GM12892 (cell line): ENCODE measurements at regions not wholly inside any gene's neighbourhood (a gene's known extent, or its start where the extent isn't known, plus 50 kb on each side); places are given as distances from the start of the nearest gene placed in this dataset.

ENCODE experiments used
- DNase-seq: peaks from one replicate; pipeline ENCODE4 v3.0.0; 2011; ENCODE audit not compliant: insufficient read length
- FAIRE-seq: peaks from 2 replicates; lab custom pipeline; 2011; peaks lifted over from hg19 to GRCh38; lab: Jason Lieb, UNC
- POLR2A ChIP-seq: IDR thresholded peaks from 2 replicates; pipeline ENCODE4 v1.6.1; 2011; ENCODE audit warnings: low read depth, low read length, control low read depth
- POLR2AphosphoS5 ChIP-seq: IDR thresholded peaks from 2 replicates; pipeline ENCODE4 v1.6.1; 2011; ENCODE audit warnings: low read depth, low read length, control low read depth
- TAF1 ChIP-seq: IDR thresholded peaks from 2 replicates; pipeline ENCODE4 v1.6.1; 2011; ENCODE audit warnings: low read depth, mild to moderate bottlenecking, control low read depth, low read length, borderline replicate concordance

DNA sequence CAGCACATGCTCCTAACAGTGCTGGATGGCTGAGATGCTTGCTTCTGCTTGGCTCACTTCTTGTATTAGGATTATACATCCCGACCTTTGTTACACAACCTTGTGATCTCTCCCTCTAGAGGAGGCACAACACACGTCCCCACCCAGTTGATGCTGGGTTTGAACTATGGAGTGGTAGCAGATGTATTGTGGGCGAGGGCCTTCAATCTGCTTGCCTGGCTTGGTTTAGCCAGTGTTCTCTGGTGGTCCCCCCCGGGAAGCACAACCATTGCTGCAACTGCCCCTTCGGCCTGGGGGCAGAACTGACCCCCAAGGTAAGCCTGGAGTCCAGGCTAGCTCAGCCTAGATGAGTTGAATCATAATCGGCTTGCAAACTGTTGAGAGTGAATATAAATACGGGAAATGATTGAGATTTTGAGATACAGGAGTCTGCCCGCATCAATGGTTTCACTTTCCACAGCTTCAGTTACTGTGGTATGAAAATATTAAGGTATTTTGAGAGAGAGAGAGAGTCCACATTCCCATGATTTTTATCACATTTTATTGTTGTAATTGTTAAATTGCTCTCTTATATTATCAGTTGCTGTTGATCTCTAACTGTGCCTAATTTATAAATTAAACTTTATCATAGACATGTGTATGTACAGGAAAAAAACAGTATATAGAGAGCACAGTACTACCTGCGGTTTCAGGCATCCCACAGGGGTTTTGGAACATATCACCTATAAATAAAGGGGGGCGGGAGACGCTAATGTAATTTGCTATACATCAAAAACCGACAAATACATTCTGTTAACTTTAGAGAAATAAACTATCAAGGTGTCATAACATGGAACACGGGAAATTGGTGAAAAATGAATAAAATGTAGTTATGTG, 482.0 kb upstream of the B3GAT1 start:
- no peak for FAIRE-seq
- TF ChIP-seq TAF1 (no peak), POLR2AphosphoS5 (no peak), POLR2A (no peak)
- no peak for DNase-seq

DNA sequence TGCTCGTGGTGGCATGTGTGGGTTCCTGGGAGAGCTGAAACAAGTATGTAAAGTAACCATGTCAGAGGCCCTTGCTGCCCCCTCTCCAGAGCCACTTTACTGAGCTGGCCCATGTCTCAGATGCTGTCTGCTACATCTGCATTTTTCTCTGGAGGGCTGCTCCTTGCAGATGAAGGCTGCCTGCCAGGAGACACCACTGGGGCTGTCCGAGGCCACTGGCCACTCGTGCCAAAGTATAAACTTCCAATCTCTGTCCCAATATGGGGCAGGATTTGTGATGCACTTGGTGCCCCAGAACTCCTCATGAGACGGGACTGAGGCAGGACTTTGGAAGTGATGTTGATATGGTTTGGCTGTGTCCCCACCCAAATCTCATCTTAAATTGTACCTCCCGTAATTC, 478.4 kb upstream of the B3GAT1 start:
- FAIRE-seq: no peak
- TF ChIP-seq POLR2A: no peak
- TF ChIP-seq POLR2AphosphoS5: no peak
- no peak for TF ChIP-seq TAF1
- DNase-seq: no peak

DNA sequence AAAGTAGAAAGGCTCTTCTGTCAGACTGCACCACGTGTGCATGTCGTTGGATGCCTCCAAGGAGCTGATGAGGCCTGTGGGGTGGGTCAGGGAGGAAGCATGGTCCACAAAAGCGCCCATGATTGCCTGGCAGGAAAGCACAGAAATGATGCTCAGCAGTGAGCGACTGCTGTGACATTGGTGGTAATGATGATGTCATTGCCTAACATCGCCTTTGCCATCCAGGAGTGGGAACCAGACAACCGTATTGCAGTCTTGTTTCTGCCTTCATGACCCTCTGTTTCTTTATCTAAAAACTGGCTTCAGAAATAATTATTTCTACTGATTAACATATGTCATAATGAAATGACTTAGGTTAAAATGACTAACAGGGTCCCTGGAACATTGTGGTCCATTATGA, 477.8 kb upstream of the B3GAT1 start:
- TF ChIP-seq POLR2A: no peak
- no peak for TF ChIP-seq POLR2AphosphoS5
- no peak for TF ChIP-seq TAF1
- FAIRE-seq (no peak), DNase-seq (no peak)

DNA sequence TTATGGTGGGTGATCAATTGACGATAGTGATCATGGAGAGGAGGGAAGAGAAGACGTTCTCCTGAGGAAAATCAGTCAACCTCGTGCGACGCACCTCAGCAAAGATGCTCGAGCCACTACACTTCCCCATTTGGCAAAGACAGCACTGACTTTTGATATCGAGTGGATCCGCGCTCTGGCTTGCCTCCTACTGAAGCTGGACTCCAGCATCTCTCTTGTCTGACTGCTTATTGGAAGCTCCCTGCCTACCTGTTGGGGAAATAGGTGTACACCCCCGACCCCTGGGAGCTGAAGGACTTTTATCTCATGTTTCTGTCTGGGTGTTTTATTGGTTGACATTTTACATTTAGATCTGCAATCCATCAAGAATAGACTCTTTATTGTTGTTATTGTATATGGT, 476.8 kb upstream of the B3GAT1 start:
- TF ChIP-seq TAF1: no peak
- TF ChIP-seq POLR2AphosphoS5: no peak
- TF ChIP-seq POLR2A: no peak
- DNase-seq: no peak
- FAIRE-seq: no peak

DNA sequence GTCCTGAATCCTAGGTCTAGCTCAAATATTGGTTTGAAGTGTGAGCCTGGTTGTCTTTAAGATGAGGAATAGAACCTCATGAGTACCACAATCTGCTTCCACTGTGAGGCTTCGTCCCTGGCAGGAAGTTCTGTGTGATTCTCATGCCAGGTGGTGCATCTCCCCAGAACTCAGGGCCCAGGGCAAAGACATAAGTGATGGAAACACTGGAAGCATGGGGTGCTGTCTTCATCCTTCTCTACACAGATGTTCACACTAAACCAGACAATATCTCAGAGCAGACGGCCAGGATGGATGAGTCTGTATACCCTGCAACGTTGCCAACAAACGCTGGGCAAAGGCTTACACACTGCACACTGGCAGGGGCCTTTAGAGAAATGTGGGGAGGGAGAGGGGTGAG, 475.9 kb upstream of the B3GAT1 start:
- no peak for FAIRE-seq
- no peak for TF ChIP-seq TAF1

DNA sequence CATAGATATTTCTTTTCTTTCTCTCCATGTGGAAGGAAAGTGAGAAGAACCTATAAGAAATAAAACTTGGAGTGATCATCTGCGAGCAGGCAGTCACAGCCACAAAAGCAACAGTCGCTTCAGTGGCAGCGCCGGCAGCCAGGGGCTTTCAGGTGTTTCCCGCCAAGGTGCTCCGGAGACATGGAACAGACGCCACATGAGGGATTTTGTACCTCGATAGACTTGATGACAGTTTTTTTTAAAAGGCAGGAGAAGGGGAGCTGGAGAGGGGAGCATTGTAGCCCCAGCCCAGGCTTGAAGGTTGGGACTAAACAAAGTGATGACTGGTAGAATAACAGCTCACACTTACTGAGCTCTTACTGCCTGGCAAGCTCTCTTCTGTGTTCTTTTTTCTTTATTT, 471.4 kb upstream of the B3GAT1 start:
- FAIRE-seq (no peak), DNase-seq (no peak)
- TF ChIP-seq POLR2AphosphoS5: no peak
- TF ChIP-seq POLR2A: no peak
- TF ChIP-seq TAF1: no peak

More for the DNA sequence above, 475.9 kb upstream of the B3GAT1 start:
- DNase-seq: no peak

DNA sequence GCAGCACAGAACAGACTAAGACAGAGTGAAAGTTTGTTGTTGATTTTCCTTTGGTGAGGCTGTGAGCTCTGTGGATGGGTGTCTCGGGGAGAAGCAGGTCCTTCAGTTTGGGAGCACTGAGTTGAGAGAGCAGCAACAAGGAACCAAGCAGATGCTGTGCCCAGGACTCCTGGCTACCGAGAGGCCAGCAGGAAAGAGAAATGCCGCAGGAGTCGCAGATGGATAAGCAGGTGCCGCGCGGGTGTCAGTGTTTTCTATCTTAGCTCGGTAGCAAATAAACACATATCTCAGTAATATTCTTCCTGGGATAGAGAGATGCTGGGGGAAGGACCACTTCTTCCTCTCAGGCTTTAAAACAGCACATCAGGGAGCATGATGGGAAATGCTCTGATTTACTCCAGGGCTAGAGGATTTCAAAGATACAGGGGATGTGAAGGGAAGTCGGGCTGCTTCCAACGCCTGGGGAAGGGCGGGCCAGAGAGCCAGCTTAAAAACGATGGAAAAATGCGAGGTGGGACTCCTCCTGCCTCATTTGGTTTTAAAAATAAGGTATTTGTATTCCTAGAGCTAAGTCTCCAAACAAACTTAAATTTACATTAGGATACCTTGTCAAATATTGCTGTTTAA, 470.7 kb upstream of the B3GAT1 start:
- TF ChIP-seq POLR2AphosphoS5 (no peak), TAF1 (no peak), POLR2A (no peak)
- no peak for FAIRE-seq
- no peak for DNase-seq

DNA sequence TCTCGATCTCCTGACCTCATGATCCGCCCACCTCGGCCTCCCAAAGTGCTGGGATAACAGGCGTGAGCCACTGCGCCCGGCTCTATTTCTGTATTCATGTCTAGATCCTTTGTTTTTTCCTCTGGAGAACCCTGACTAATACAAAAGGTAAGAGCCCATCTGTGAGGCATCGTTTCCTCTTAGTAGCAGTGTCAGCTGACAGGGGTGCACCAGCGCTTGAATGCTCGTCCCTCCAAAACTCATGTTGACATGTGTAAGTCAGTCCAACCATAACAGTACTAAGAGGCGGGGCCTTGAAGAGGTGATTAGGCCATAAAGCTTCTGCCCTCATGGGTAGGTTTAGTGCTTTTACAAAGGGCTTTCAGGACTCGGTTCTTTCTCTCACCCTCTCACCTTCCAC, 470.1 kb upstream of the B3GAT1 start:
- DNase-seq: no peak
- no peak for FAIRE-seq
- TF ChIP-seq POLR2AphosphoS5 (no peak), TAF1 (no peak), POLR2A (no peak)

DNA sequence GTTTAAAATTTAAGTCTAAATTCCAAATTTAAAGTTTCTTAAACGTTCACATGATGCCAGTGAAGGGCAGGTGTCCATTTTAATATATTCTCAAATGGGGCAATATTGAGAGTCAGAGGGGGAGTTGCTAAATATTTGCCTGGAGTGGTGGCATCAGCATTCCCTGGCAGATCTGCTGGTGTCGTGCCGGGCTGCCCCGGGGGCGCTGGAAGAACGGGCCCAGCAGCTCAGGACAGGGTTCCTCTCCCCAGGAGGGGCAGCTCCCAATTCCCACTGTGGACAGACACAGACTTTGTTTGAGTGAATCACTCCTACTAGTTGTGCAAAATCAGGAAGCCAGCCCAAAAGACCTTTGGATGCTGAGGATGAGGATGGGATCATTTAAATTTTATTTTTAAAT, 468.7 kb upstream of the B3GAT1 start:
- DNase-seq: no peak
- TF ChIP-seq TAF1: no peak
- no peak for TF ChIP-seq POLR2A
- no peak for TF ChIP-seq POLR2AphosphoS5
- FAIRE-seq: no peak

DNA sequence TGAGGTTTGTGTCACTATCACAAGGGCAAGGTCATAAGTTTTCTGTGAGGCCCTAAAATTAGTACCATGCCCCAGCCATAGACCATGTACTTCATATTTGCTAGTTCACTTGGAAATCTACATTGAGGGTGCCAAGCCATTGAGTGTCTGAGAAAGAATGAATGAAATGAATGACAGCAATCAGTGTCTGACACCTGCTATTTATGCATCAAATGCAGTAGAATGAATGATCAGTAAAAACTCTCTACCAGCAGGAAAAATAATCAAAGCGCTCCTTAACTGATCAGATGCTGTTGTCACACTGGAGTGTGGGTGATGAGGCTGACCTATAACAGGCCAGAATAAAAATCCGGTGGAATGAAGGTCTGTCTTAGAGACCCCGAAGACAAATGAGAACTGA, 467.9 kb upstream of the B3GAT1 start:
- no peak for TF ChIP-seq POLR2A
- no peak for TF ChIP-seq POLR2AphosphoS5
- no peak for TF ChIP-seq TAF1
- DNase-seq (no peak), FAIRE-seq (no peak)

DNA sequence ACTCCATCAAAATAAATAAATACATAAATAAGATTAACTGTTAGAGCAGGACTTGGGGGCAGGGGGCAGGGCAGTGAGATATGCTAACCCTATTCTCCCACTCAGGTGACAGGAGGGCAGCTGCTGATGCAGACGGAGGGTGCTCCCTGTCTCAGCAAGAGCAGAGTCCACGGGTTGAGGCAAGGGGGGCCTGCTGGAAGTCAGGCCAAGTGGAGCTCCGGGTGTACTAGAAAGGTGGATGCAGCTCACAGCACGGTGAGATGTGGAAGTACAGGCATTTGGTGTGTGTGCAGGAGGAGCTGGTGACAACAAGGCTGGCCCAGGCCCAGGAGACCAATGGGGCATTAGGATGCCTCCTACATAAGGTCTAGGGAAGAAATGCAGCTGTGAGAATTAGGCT, 467.3 kb upstream of the B3GAT1 start:
- no peak for TF ChIP-seq TAF1
- no peak for TF ChIP-seq POLR2AphosphoS5
- TF ChIP-seq POLR2A: no peak
- no peak for FAIRE-seq
- DNase-seq: no peak

DNA sequence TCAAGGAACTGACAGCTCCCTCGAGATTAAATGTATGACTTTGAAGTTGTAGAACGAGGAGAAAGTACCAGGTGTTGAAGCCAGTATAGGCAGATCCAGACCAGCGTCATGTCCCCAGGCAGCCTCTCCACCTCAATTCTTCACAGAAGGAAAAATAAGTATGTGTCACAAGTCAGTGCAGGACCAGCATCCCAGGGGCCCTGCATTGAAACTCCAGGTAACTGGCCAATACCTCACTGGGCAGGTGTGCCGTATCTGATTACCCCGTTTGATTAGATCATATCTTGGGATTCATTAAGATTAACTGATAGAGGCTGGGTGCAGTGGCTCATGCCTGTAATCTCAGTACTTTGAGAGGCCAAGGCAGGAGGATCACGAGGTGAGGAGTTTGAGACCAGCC, 466.7 kb upstream of the B3GAT1 start:
- DNase-seq (no peak), FAIRE-seq (no peak)
- TF ChIP-seq POLR2AphosphoS5: no peak
- TF ChIP-seq TAF1: no peak
- no peak for TF ChIP-seq POLR2A
